Inferior parietal cortex (tissue), 1 donor: ENCODE measurements at regions not wholly inside any gene's neighbourhood (a gene's known extent, or its start where the extent isn't known, plus 50 kb on each side); places are given as distances from the start of the nearest gene placed in this dataset.
"Not testable (repeated sequence)": the region's sequence is repeated elsewhere in the genome, so short reads cannot be mapped to it uniquely, and the experiment has no call there.

ENCODE experiments used
- DNase-seq: peaks from one replicate; pipeline ENCODE4 v3.0.0-alpha.2; 2016; ENCODE audit errors: extremely low spot score

DNA sequence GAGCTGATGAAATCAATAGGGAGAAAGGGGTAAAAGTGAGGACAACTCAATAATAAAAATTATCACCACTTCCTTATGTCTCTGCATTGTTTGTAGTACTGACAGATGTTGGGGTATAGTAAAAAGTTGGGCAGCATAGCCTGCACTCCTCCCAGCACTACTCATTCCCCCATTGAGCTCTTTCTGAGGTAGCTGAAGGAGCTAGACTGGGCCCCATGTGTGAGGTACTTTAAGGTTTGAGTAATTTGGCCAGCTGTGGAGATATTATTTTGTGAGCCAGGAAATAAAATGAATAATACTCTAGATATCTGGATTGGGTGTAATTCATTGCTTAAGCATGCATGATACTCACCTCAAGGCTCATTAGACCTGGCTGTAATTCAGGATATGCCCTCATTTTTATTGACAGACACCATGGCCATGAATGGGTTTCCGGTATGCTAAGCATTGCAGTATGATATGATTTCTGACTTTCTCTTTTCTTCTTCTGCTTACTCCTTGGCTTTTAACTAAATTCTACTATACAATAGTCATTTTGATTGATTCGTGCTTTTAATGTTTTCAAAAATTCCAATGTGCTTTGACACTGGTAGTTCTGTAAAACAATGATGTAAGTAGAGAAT is 283.9 kb upstream of the RIMS1 start:
- no peak for DNase-seq

DNA sequence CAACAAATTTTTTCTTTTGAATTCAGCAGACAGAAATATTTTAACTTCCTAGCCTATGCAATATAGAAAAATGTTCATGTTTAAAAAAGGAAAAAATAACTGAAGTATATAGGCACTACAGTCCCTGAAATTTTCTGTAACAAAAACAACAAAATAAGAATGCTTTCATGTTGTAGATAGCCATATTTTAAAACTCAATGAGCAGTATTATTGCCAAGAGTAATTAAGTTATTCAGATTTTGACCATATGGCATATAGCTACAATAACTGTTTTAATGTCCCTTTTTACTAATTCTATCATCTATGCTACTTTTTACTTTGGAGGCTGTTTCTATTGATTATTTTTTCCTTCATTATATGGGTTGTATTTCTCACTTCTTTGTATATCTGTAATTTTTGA is 283.3 kb upstream of the RIMS1 start:
- DNase-seq: no peak

DNA sequence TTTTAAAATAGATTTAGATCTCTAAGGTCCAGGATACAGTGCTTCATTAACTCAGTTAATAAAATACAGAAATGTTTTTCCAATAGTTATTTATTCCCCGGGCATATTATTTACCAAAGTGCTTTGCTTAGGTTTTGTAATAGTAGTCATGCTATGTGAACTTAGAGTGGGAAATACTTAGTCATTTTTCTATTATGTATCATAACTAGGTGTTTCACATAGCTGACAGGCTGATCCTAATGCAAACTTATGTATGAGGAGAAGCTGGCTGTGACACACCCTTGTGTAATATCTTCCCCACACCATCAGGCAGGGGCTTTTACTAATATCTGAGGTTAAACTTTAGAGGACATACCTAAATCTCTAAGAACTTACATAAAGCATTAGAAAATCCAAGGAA is 277.7 kb upstream of the RIMS1 start:
- DNase-seq: no peak

DNA sequence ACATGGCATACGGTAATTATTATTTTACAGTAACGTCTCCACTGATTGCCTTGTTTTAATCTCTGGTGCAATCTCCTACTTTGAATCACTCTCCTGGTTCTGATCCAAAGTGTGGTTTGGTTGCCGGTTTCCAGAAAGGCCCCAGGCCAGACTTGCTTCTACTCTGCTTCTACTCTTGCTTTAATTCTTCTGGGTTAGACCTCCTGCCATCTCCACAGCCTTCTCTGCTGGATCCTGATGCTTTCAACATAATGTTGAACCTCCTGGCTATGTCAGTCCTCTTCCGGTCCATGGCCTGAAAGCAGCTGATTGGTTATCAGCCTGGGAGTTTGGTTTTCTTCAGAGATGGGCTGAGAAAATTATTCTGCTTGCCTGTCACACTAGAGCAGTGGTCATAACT is 266.5 kb upstream of the RIMS1 start:
- DNase-seq: no peak

DNA sequence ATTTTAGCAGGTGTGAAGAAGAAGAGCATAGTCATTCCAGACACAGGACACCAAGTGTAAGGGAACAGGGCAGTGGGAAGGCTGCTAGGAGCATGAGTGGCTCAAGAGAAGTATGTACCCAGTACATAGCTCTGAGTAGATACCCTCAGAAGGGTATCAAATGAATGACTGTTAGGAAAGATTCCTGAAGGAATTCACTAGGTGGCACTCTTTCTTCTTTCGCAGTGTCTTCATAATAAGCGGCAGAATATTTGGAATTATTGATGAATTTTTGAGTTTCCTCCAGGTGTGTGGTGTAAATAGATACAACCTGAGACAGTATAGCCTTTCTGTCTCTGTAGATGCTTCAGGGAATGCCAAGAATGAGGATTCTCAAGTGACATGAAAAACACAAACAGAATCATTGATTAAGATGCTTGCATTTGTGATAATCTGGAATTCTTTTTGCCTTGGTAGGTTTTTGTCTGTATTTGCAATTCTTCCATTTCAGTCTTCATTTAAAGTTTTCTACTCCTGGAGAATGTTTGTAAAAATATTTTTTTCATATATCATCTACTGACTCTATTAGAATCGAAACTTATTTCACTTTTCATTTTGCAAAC is 264.3 kb upstream of the RIMS1 start:
- DNase-seq: peak; percentile 42

DNA sequence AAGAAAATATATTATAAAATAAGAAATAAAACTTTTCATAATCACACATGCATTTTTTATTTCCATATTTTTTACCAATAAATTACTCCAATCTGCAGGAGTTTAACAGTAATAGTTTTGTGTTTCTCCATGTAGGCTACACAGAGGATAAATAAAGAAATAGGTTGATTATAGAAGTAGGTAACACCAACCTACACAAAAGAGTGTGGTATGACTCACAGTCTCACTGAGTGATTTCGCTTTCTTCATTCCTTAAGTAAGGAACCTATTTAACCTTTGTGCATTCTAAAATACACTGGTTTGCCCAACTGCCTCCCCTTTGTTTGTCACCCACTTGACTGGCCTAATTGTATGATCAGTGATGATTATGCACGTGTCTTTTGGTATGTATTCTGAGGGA is 244.2 kb upstream of the RIMS1 start:
- no peak for DNase-seq

DNA sequence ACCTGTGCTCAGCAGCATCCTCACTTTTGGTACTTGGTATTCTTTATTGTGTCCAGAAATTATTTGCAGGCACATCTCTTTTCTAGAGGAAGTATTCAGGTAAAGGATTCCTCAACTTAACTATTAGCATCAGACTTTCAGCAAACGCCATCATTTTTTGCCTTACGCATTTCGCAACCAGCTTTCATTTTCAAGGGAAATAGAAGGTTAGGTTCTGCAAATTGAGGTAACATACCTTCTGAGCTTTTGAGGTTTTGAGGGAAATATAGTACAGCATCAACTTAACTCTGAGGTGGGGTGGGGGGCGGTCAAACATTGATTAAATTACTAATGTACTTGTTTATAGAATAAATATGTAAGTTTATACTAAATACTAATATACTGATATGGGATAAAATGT is 243.6 kb upstream of the RIMS1 start:
- DNase-seq: no peak

DNA sequence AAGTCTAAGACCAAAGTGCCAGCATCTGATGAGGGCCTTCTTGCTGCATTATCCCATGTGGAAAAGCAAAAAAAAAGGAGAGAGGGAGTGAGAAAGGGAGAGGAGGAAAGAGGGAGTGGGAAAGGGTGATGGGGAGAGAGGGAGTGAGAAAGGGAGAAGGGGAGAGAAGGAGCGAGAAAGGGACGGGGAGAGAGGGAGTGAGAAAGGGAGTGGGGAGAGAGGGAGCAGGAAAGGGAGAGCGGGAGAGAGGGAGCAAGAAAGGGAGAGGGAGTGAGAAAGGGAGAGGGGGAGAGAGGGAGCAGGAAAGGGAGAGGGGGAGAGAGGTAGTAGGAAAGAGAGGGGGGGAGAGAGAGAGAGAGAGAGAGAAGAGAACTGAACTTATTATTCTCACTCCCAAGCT is 241.1 kb upstream of the RIMS1 start:
- no peak for DNase-seq

DNA sequence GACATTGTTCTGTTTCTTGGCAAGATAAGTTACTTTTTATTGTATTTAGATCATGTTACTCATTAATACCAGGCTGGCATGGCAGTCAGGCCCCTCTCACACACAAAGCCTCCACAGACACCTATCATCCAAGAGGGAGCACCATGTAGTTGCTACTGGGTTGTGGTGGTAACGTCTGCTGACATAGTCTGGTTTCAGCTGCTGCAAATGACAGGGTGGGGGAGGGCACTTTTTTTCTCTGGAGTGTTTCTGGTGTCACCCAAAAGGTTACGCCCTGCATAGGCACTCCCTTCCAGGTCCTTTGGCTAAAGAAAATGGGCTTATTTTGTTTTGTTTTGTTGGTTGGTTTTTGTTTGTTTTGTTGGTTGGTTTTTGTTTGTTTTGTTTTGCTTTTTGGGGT is 236.4 kb upstream of the RIMS1 start:
- DNase-seq: no peak

DNA sequence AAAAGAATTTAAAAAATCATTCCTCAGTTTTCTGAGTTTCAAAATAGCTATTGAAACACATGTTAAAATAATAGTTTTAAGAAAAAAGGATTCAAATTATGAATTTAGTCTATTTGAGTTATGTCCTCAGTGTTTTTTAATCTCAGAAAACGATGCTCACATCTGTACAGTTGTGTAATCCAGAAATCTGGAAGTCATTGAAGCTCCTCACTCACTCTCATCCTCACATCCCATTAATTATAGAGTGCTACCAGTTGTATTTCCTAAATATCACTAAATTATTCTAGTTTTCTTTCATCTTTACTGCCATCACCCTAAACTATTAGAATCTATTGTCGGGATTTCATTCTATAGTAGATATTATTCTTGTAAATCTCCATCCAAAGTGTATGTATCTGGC is 234.7 kb upstream of the RIMS1 start:
- no peak for DNase-seq

DNA sequence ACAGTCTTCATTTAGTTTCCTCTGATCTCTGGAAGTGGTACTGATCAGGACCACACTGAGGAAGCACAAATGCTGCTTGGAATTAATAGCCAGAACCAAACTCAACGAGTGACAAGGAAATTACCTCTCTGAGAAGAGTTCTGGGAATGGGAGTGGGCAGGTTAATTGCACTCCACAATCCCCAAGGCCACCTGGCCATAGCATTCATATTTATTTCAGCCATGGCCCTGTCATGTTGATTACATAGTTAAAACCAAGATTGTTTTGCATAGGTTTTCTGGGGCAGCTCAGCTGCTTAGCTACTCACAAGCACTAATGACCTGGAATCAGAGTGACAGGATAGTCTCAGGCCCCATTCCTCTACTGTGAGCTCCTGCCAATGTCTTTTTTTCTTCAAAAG is 230.2 kb upstream of the RIMS1 start:
- no peak for DNase-seq

DNA sequence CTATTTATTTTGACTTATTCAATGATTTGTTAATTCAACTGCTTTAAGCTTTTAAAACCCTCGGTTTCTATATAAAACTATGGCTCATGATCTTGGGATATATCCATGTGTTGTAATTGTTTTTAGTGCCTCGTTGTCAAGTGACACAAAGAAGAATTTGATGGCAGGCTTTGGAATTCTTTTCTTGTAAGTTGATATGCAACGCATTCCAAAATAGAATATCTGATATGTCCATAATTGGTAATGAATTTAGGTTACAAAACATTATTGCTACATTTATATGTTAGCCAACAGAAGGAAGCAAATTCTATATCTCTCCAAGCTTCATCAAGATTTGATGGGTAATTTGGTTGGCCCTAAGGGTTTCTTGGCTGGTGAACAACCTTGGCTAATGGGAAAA is 220.4 kb upstream of the RIMS1 start:
- no peak for DNase-seq

DNA sequence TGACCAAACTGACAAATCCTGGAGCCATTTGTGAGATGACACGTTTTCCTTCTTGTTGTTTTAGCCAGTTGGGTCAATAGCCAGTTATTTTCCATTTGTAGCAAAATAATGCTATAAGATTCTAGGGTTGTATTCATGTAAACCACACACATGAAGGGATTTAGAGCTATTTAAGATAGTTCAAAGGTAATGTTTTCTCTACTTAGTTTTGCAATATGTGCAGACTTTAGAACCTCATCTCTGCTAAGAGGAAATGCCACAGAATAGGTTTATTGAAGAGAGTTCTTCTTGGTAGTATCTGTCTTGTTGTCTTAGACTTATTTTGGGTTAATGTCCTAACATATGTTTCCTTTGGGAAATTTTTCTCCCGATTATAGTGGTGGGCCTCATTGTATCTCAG is 213.5 kb upstream of the RIMS1 start:
- DNase-seq: no peak

DNA sequence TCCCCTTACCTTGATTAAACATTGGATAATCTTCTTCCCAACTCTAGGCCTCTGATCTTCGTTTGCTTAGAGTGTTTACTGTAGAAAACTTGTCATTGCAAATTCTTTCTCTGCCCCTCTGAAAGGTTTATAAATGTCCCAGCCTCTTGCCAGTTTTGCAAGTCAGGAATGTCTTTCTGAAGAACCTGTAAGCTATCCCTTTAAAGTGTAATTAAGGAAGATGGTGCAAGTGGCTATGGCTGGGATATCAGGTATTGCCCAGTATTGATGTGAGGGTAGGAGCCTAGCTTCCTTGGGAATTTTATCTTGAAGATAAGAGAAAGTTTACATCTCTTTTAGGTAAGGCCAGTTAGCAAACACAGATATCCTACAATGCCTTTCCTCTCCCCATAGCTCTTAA is 211.0 kb upstream of the RIMS1 start:
- DNase-seq: no peak

DNA sequence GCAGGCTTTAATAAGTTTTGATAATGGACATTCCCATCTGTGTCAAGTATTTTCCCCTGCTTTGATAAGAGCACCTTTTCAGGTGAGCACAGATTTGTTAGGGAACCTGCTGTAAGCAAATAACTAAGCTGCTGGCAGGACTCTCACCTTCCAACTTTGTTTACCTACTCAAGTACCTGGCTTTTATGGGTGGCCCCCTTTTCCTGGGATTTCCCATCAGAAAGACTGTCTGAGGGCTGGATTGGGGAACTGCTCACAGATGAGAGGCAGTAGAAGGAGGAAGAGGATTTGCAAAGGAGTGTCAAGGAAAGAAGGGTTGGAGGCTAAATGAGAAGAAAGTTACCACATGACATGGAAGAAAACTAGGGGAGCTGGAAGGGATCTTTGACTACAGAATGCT is 210.1 kb upstream of the RIMS1 start:
- no peak for DNase-seq

DNA sequence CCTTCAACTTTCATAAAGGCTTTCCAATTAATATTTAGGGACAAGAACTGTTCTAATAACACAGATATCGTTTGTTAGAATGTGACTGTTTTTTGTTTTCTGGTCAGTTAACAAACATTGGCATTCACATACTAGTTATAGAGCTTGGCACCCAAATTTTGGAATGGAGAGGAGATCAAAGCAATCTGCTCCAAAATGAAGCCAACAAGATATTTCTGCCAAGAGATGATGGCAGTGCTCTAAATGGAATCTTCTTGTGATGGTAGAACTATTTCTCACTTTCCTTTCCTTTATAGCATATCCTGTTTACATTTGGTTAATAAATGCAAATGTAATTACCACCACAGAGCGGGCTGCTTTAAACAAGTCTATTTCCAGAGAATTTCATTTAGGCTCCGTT is 208.3 kb upstream of the RIMS1 start:
- no peak for DNase-seq

DNA sequence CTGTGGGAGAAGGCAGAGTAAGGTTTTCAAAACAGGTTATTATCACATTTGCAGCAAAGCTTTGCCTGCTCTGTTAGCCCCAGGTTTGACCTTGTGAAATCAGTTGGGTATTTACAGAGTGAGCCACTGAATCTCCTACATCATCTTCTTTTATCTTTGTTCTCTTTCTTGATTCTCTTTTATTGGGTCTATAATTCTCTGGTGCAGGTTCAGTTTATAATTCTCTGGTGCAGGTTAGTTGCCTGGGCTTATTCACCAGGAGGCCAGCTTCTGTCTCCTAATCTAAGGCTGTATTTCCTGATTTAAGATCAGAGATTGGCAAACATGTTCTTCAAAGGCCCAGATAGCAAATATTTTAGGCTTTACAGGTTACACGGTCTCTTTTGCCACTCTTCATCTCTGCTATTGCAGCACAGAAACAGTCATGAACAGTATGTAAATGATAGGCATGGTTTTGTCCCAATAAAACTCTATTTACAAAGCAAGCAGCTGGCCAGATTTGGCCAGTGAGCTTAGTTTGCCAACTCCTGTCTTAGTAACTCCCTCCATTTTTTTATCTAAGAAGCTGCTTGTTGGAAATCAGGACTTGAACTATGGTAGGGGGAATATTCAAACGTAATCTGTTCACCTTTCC is 205.0 kb upstream of the RIMS1 start:
- no peak for DNase-seq

DNA sequence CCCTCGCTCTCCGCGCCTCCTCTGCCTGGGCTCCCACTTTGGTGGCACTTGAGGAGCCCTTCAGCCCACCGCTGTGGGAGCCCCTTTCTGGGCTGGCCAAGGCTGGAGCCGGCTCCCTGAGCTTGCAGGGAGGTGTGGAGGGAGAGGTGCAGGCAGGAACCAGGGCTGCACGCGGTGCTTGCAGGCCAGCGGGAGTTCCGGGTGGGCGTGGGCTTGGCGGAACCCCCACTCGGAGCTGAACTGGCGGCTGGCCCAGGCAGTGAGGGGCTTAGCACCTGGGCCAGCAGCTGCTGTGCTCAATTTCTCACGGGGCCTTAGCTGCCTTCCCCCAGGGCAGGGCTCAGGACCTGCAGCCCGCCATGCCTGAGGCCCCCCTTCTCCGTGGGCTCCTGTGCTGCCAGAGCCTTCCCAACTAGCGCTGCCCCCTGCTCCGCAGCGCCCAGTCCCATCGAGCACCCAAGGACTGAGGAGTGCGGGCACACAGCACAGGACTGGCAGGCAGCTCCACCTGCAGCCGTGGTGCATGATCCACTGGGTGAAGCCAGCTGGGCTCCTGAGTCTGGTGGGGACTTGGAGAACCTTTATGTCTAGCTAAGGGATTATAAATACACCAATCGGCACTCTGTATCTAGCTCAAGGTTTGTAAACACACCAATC is 200.2 kb upstream of the RIMS1 start:
- not testable (repeated sequence) for DNase-seq

DNA sequence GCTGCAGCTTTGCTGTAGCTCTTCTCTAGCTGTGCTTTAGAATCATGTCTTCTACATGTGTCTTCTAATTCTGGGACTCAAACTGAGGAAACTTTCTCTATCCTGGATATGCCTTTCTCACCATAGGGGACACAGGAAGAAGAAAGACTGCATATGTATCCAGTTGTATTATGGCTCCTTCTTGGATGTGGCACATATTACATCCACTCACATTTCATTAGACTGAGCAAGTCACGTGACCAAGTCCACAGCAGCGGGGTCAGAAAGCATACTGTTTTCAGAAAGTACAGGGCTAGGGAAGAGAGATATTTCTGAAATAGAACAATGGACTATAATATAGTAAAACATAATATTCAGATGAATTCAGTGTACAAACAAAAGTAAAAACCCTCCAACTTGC is 187.6 kb upstream of the RIMS1 start:
- no peak for DNase-seq

DNA sequence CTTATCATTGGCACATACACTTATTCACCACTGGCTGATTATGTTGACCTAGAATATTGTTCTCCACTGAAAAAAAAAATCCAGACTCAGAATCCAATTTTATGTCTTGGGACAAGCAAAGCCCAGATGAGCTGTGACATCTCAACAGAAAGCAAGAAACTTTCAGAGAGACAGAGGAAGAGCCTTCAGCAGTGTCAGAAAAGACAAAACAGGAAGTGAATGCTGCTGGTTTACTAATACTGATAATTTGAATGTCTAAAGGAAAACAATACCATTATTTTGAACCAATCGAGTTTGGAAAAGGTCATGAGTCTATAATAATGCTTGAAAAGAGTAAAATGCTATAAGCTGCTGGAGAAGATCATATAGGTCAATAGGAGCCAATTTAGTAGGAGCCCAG is 179.8 kb upstream of the RIMS1 start:
- DNase-seq: no peak

DNA sequence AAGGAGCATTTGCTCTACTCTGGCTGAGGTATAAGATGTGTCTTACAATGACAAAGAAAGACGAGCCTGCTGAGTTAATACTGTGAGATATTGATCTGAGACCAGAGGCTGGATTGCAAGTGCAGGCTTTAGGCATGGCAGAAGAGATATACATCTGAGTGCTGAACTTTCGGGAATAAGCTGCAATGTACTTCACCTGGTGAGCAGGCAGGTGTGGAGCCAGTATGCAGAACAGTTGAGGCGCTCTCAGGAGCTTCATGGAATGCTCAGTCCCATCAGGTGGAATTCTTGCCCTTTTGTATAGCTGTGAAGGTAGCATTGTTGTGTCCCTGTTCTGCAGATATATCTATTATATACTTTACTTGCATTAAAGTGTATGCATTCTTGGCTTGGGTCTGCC is 179.3 kb upstream of the RIMS1 start:
- no peak for DNase-seq

DNA sequence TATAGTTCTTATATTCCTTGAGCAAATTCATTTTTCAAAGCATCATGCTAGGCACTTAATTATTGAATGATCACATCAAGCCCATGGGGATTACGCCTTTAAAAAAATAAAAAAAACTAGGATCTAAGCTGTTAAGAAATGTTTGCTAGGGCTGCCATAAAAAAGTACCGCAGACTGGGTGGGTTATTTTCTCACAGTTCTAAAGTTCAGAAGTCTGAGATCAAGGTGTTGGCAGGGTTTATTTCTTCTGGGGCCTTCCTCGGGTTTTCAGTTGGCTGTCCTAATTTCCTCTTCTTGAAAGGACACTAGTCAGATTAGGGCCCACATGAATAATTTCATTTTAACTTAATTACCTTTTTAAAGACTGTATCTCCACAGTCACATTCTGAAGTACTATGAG is 165.6 kb upstream of the RIMS1 start:
- no peak for DNase-seq

DNA sequence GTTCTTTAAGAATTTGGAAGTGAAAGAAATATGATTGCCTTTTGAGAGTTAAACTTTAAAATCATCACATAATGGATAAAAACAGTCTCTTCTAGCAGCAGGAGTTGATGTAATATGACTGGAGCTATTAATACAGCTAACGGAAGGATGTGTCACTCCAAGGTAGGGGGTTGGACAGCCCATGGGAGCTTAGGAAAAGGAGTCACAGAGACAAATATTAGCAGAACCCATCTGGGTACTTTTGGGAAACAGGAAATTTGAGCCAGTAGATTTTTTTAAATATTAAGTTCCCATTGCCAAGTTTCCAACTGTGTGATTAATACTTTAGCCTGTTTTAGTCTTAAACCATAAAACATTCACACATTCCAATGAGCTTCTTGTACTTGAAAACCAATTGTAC is 164.7 kb upstream of the RIMS1 start:
- DNase-seq: no peak
